K562 (cell line): ENCODE measurements at regions not wholly inside any gene's neighbourhood (a gene's known extent, or its start where the extent isn't known, plus 50 kb on each side); places are given as distances from the start of the nearest gene placed in this dataset.

ENCODE experiments used
- ATAC-seq: fragments of 200-7000 bp; cut with Tn5 transposase; 3 replicates; pipeline ENCODE4 v1.9.1; 2020; ENCODE audit warnings: moderate library complexity
- BruUV-seq: library from RNA; stranded (reverse); fragments of 400-500 nt; replicated peaks from 2 replicates; lab custom pipeline; 2021; lab: Mats Ljungman, UMichigan
- CTCF ChIA-PET: fragments of 300-600 bp; formaldehyde crosslinking; extraction: SDS; loops from one replicate; lab custom pipeline; 2021; ENCODE audit warnings: low intra/inter-chr PET ratio; lab: Yijun Ruan, JAX
- POLR2A ChIA-PET: fragments of 300-600, 350-650 bp; sonication (Branson Sonifier 250); formaldehyde crosslinking; extraction: SDS; loops from one replicate; lab custom pipeline; 2021; ENCODE audit warnings: antibody characterized with exemption, inconsistent platforms; lab: Yijun Ruan, JAX
- DNase-seq, 4 experiments: peaks; one replicate each; pipeline versions ENCODE4 v3.0.0 to v3.0.0-alpha.2; 2011 to 2018; ENCODE audit warnings: low spot score in 3 of 4, mixed read lengths in 3 of 4; ENCODE audit errors: extremely low read depth in 1 of 4
- FAIRE-seq: peaks from 2 replicates; lab custom pipeline; 2011; peaks lifted over from hg19 to GRCh38; lab: Jason Lieb, UNC
- H2AFZ ChIP-seq: 2 replicates; pipeline ENCODE4 v1.6.0; 2011; ENCODE audit warnings: low read depth, low read length, control low read depth, inconsistent platforms
- H3K27ac ChIP-seq: fragments of 200-600 bp; 3 replicates; pipeline ENCODE4 v1.8.0; 2011; ENCODE audit warnings: low read depth, mild to moderate bottlenecking, control low read depth, inconsistent platforms, low read length, moderate library complexity, mixed read lengths; ENCODE audit errors: extremely low read depth
- H3K27me3 ChIP-seq, 2 experiments: fragments of 300-600 bp in 1 of 2; 2 replicates in 1 of 2; 3 replicates in 1 of 2; pipeline versions ENCODE4 v1.6.0 to v1.8.0; 2011; ENCODE audit warnings: inconsistent platforms in 2 of 2, low read length in 2 of 2, mild to moderate bottlenecking in 1 of 2, mixed read lengths in 1 of 2, moderate library complexity in 1 of 2; ENCODE audit not compliant: control insufficient read depth in 2 of 2, insufficient read depth in 2 of 2
- H3K36me3 ChIP-seq: fragments of 300-600 bp; 3 replicates; pipeline ENCODE4 v1.8.0; 2011; ENCODE audit warnings: mild to moderate bottlenecking, low read length, inconsistent platforms; ENCODE audit not compliant: control insufficient read depth, insufficient read depth
- H3K4me1 ChIP-seq, 2 experiments: fragments of 200-600 bp in 1 of 2; replicated peaks in 1 of 2; 2 replicates in 1 of 2; 3 replicates in 1 of 2; pipeline versions ENCODE4 v1.5.1 to v1.8.0; 2011; ENCODE audit warnings: inconsistent platforms in 2 of 2, low read length in 2 of 2, mild to moderate bottlenecking in 1 of 2, mixed read lengths in 1 of 2, moderate library complexity in 1 of 2; ENCODE audit not compliant: control insufficient read depth in 2 of 2, insufficient read depth in 2 of 2
- H3K4me2 ChIP-seq: 2 replicates; pipeline ENCODE4 v1.6.1; 2011; ENCODE audit warnings: low read length, control low read depth, inconsistent platforms, mixed read lengths; ENCODE audit not compliant: insufficient read depth
- H3K4me3 ChIP-seq: fragments of 200-600 bp; sonication (generic), shearing (Covaris generic); 2 replicates; pipeline ENCODE4 v1.5.1; 2016; ENCODE audit warnings: control low read depth, inconsistent platforms
- H3K79me2 ChIP-seq: fragments of 200-600 bp; 3 replicates; pipeline ENCODE4 v1.8.0; 2011; ENCODE audit warnings: low read length, inconsistent platforms; ENCODE audit not compliant: control insufficient read depth, insufficient read depth
- H3K9ac ChIP-seq, 2 experiments: 2 replicates each; pipeline versions ENCODE4 v1.6.0 to v1.6.1; 2011; ENCODE audit warnings: low read depth in 2 of 2, low read length in 2 of 2, control low read depth in 1 of 2, inconsistent platforms in 1 of 2, mild to moderate bottlenecking in 1 of 2, mixed read lengths in 1 of 2; ENCODE audit not compliant: insufficient read depth in 1 of 2
- H3K9me1 ChIP-seq: one replicate; pipeline ENCODE4 v1.6.0; 2011; ENCODE audit warnings: inconsistent platforms, mild to moderate bottlenecking, low read length, moderate library complexity; ENCODE audit not compliant: control insufficient read depth, insufficient read depth
- H3K9me3 ChIP-seq: replicated peaks from 2 replicates; pipeline ENCODE4 v1.5.1; 2011; ENCODE audit warnings: low read depth, low read length, inconsistent platforms; ENCODE audit not compliant: control insufficient read depth, insufficient read depth
- H4K20me1 ChIP-seq: replicated peaks from 2 replicates; pipeline ENCODE4 v1.6.1; 2011; ENCODE audit warnings: low read length, inconsistent platforms, mixed read lengths; ENCODE audit not compliant: control insufficient read depth, insufficient read depth
- CHD4 ChIP-seq: fragments of 200-600 bp; sonication (generic); IDR thresholded peaks from 3 replicates; pipeline ENCODE4 v1.6.1; 2012; ENCODE audit warnings: low read depth, mild to moderate bottlenecking, mixed read lengths, low read length, inconsistent platforms; ENCODE audit not compliant: insufficient read depth, insufficient replicate concordance, poor library complexity, severe bottlenecking
- CXXC5 ChIP-seq: fragments of 250-450 bp; sonication (Bioruptor Pico); IDR thresholded peaks from 2 replicates; pipeline ENCODE4 v1.8.0; 2022; ENCODE audit warnings: inconsistent platforms, mild to moderate bottlenecking, moderate library complexity
- ESRRB ChIP-seq: fragments of 250-450 bp; sonication (Bioruptor Pico); IDR thresholded peaks from 2 replicates; pipeline ENCODE4 v1.5.0; 2020; ENCODE audit warnings: mild to moderate bottlenecking, moderate library complexity, borderline replicate concordance
- GTF2B ChIP-seq: IDR thresholded peaks from 2 replicates; pipeline ENCODE4 v1.6.1; 2011; ENCODE audit not compliant: insufficient read length; ENCODE audit errors: extremely low read depth
- KLF13 ChIP-seq: fragments of 450-650 bp; IDR thresholded peaks from 2 replicates; pipeline ENCODE4 v1.6.1; 2016; ENCODE audit warnings: missing genetic modification characterization, low read depth, mild to moderate bottlenecking, missing compliant biosample characterization, moderate library complexity, borderline replicate concordance
- MTA1 ChIP-seq: fragments of 450-650 bp; IDR thresholded peaks from 2 replicates; pipeline ENCODE4 v1.6.1; 2017; ENCODE audit warnings: borderline replicate concordance
- POLR2B ChIP-seq: fragments of 450-650 bp; IDR thresholded peaks from 2 replicates; pipeline ENCODE4 v1.6.1; 2018; ENCODE audit warnings: low read depth; ENCODE audit not compliant: partially characterized antibody
- PRMT5 ChIP-seq: sonication (generic); formaldehyde crosslinking; IDR thresholded peaks from 2 replicates; pipeline ENCODE4 v1.5.0; 2020; ENCODE audit warnings: missing genetic modification reagents
- RNF2 ChIP-seq: sonication (generic); IDR thresholded peaks from 2 replicates; pipeline ENCODE4 v1.6.1; 2016
- ZFX ChIP-seq: sonication (generic); formaldehyde crosslinking; IDR thresholded peaks from 2 replicates; pipeline ENCODE4 v1.8.0; 2022; ENCODE audit warnings: mild to moderate bottlenecking, missing genetic modification reagents, moderate library complexity
- ZNF384 ChIP-seq: IDR thresholded peaks from 2 replicates; pipeline ENCODE4 v1.6.1; 2012; ENCODE audit warnings: low read depth, low read length, improper control_type of control experiment
- ZNF408 ChIP-seq: fragments of 250-450 bp; sonication (Bioruptor Pico); IDR thresholded peaks from 2 replicates; pipeline ENCODE4 v1.4.0; 2020; ENCODE audit warnings: low read depth, mild to moderate bottlenecking, moderate library complexity
- ZNF764 ChIP-seq: fragments of 250-450 bp; sonication (Bioruptor Pico); IDR thresholded peaks from 2 replicates; pipeline ENCODE4 v1.4.0; 2020; ENCODE audit warnings: low read depth, mild to moderate bottlenecking, moderate library complexity
- ZNF830 ChIP-seq: fragments of 250-450 bp; sonication (Bioruptor Pico); IDR thresholded peaks from 2 replicates; pipeline ENCODE4 v1.5.0; 2021; ENCODE audit warnings: mild to moderate bottlenecking
- WGBS: fragments of 100-300 bp; shearing (Covaris generic); methylation state at CpG from one replicate; pipeline ENCODE4 v1.1.6; 2016; ENCODE audit warnings: low coverage, mixed read lengths; ENCODE audit not compliant: insufficient coverage; ENCODE audit errors: missing lambda C conversion rate; 5-methylcytosine and 5-hydroxymethylcytosine counted together
- in situ Hi-C: fragments of 300-500 bp; cut with MboI; formaldehyde crosslinking; loops from 4 replicates; pipeline ENCODE4 v1.15.0; 2018; ENCODE audit warnings: inconsistent platforms, mixed read lengths
- intact Hi-C: fragments of 100-400 bp; cut with micrococcal nuclease; formaldehyde crosslinking; loops from 2 replicates; pipeline ENCODE4 v1.14.2; 2022
- TF ChIP-seq, protein P1 (sequence below): sonication (generic); formaldehyde crosslinking; IDR thresholded peaks from 2 replicates; pipeline ENCODE4 v1.8.0; 2023; ENCODE audit warnings: mild to moderate bottlenecking, missing genetic modification reagents
- TF ChIP-seq, protein P2 (sequence below): fragments of 450-650 bp; IDR thresholded peaks from 2 replicates; pipeline ENCODE4 v1.7.1; 2018; ENCODE audit warnings: mild to moderate bottlenecking, low read depth; ENCODE audit not compliant: partially characterized antibody

DNA sequence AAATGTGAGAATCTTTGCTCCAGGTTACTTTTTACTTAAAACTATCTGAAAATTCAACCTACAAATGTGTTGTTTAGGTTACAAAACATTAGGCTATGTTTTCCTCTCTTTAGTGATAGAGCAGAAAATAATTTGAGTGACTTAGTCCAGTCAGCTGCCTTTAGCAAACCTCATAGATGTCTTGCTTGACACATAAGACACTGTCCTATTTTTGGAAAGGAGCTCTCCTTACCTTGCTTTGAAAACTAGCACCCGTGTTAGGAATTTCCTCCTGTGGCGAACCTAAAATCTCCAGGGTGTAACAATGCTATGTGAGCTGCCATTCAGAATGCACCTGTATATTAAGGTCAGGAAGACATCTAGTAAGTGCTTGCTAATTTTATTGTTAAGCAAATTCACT is 221.2 kb upstream of the CD180 start:
- H2AFZ ChIP-seq: no peak overlapping the region
- ChIA-PET POLR2A (no interaction called here), CTCF (no interaction called here)
- no peak overlapping the region for H3K4me2 ChIP-seq
- DNase-seq (no peak), ATAC-seq (no peak), FAIRE-seq (no peak)
- no peaks in the 10 kb centered on the region for H3K9me3 ChIP-seq
- no TSS peak for BruUV-seq
- no peaks in the 10 kb centered on the region for H3K36me3 ChIP-seq
- TF ChIP-seq RNF2 (no peak), PRMT5 (no peak), POLR2B (no peak), ESRRB (CRISPR knock-in tag) (no peak), ZNF830 (CRISPR knock-in tag) (no peak), CHD4 (no peak), KLF13 (no peak), CXXC5 (CRISPR knock-in tag) (no peak), ZNF384 (no peak), MTA1 (no peak), GTF2B (no peak), ZNF764 (CRISPR knock-in tag) (no peak), ZFX (CRISPR knock-in tag) (no peak), ZNF408 (CRISPR knock-in tag) (no peak)
- TF ChIP-seq, protein P1, sequence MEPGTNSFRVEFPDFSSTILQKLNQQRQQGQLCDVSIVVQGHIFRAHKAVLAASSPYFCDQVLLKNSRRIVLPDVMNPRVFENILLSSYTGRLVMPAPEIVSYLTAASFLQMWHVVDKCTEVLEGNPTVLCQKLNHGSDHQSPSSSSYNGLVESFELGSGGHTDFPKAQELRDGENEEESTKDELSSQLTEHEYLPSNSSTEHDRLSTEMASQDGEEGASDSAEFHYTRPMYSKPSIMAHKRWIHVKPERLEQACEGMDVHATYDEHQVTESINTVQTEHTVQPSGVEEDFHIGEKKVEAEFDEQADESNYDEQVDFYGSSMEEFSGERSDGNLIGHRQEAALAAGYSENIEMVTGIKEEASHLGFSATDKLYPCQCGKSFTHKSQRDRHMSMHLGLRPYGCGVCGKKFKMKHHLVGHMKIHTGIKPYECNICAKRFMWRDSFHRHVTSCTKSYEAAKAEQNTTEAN (CRISPR knock-in tag): no peak
- TF ChIP-seq, protein P2, sequence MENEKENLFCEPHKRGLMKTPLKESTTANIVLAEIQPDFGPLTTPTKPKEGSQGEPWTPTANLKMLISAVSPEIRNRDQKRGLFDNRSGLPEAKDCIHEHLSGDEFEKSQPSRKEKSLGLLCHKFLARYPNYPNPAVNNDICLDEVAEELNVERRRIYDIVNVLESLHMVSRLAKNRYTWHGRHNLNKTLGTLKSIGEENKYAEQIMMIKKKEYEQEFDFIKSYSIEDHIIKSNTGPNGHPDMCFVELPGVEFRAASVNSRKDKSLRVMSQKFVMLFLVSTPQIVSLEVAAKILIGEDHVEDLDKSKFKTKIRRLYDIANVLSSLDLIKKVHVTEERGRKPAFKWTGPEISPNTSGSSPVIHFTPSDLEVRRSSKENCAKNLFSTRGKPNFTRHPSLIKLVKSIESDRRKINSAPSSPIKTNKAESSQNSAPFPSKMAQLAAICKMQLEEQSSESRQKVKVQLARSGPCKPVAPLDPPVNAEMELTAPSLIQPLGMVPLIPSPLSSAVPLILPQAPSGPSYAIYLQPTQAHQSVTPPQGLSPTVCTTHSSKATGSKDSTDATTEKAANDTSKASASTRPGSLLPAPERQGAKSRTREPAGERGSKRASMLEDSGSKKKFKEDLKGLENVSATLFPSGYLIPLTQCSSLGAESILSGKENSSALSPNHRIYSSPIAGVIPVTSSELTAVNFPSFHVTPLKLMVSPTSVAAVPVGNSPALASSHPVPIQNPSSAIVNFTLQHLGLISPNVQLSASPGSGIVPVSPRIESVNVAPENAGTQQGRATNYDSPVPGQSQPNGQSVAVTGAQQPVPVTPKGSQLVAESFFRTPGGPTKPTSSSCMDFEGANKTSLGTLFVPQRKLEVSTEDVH: no peak
- H3K27ac ChIP-seq: no peak overlapping the region
- peaks cover 3% of the 10 kb centered on the region for H3K9me1 ChIP-seq
- intact Hi-C loops (no loop called here), in situ Hi-C loops (no loop called here)
- no peaks in the 10 kb centered on the region for H3K27me3 ChIP-seq
- WGBS: 0% methylated on average over 2 of the region's 2 CpGs
- no peaks in the 10 kb centered on the region for H3K4me1 ChIP-seq
- no peak overlapping the region for H3K9ac ChIP-seq
- H3K4me3 ChIP-seq: no peak overlapping the region
- H4K20me1 ChIP-seq: no peaks in the 10 kb centered on the region
- H3K79me2 ChIP-seq: no peaks in the 10 kb centered on the region
